Muscle of leg (tissue), 3 donors: ENCODE measurements at regions not wholly inside any gene's neighbourhood (a gene's known extent, or its start where the extent isn't known, plus 50 kb on each side); places are given as distances from the start of the nearest gene placed in this dataset.
"Not testable (repeated sequence)": the region's sequence is repeated elsewhere in the genome, so short reads cannot be mapped to it uniquely, and the experiment has no call there.

Experiments used
- DNase-seq: peaks from one replicate; pipeline ENCODE4 v3.0.0; 2013
- H3K27ac ChIP-seq: one replicate; pipeline ENCODE4 v1.5.1; 2013; ENCODE audit warnings: mild to moderate bottlenecking, low read length, control low read depth
- H3K27me3 ChIP-seq: one replicate; pipeline ENCODE4 v1.6.1; 2013; ENCODE audit warnings: low read length; ENCODE audit not compliant: control insufficient read depth, insufficient read depth
- H3K36me3 ChIP-seq: one replicate; pipeline ENCODE4 v1.6.1; 2013; ENCODE audit warnings: low read length; ENCODE audit not compliant: control insufficient read depth, insufficient read depth
- H3K4me1 ChIP-seq: one replicate; pipeline ENCODE4 v1.6.1; 2013; ENCODE audit warnings: low read length; ENCODE audit not compliant: control insufficient read depth, insufficient read depth
- H3K4me3 ChIP-seq: one replicate; pipeline ENCODE4 v1.5.1; 2013; ENCODE audit warnings: low read length, control low read depth
- H3K9me3 ChIP-seq: replicated peaks from 2 replicates; pipeline ENCODE4 v1.6.1; 2013; ENCODE audit warnings: low read depth, low read length; ENCODE audit not compliant: control insufficient read depth
- WGBS: methylation state at CpG from one replicate; pipeline ENCODE4 v1.1.5; 2013; ENCODE audit warnings: missing lambda C conversion rate; ENCODE audit not compliant: insufficient coverage; 5-methylcytosine and 5-hydroxymethylcytosine counted together

- WGBS = 37% methylated on average over 6 of the region's 12 CpGs
- no peaks in the 10 kb centered on the region for H3K27me3 ChIP-seq
Measured at GRCh38 chr14:106276326-106277267, 750.2 kb downstream of the TMEM121 start.

GRCh38 chr14:106277503-106277902, 751.1 kb downstream of the TMEM121 start:
- 15% methylated on average over 2 of the region's 3 CpGs for WGBS
- no peak overlapping the region for H3K27ac ChIP-seq
- no peak for DNase-seq
- H3K4me1 ChIP-seq = no peaks in the 10 kb centered on the region
- no peak overlapping the region for H3K4me3 ChIP-seq
- peaks cover 26% of the 10 kb centered on the region for H3K9me3 ChIP-seq
- no peaks in the 10 kb centered on the region for H3K27me3 ChIP-seq
- no peaks in the 10 kb centered on the region for H3K36me3 ChIP-seq

More at GRCh38 chr14:106276326-106277267, 750.2 kb downstream of the TMEM121 start:
- Histone ChIP-seq H3K9me3 (peaks cover 23% of the 10 kb centered on the region), H3K27ac (no peak overlapping the region), H3K4me1 (no peaks in the 10 kb centered on the region), H3K36me3 (no peaks in the 10 kb centered on the region), H3K4me3 (no peak overlapping the region)
- no peak for DNase-seq

GRCh38 chr14:106280876-106281275, 754.5 kb downstream of the TMEM121 start:
- DNase-seq = no peak
- Histone ChIP-seq H3K4me1 (no peaks in the 10 kb centered on the region), H3K27ac (no peak overlapping the region), H3K36me3 (no peaks in the 10 kb centered on the region), H3K4me3 (no peak overlapping the region), H3K27me3 (no peaks in the 10 kb centered on the region), H3K9me3 (peaks cover 23% of the 10 kb centered on the region)

- 77% methylated on average over 41 of the region's 41 CpGs for WGBS
- no peak for DNase-seq
- Histone ChIP-seq H3K4me1 (no peaks in the 10 kb centered on the region), H3K4me3 (no peak overlapping the region), H3K9me3 (peaks cover 33% of the 10 kb centered on the region), H3K36me3 (no peaks in the 10 kb centered on the region), H3K27me3 (no peaks in the 10 kb centered on the region), H3K27ac (no peak overlapping the region)
Measured at GRCh38 chr14:106286697-106287290, 760.4 kb downstream of the TMEM121 start.

GRCh38 chr14:106287506-106287905, 761.1 kb downstream of the TMEM121 start:
- no peak for DNase-seq
- H3K4me3 ChIP-seq = no peak overlapping the region
- WGBS = 78% methylated on average over 17 of the region's 29 CpGs
- H3K27me3 ChIP-seq = no peaks in the 10 kb centered on the region
- H3K36me3 ChIP-seq = no peaks in the 10 kb centered on the region
- peaks cover 32% of the 10 kb centered on the region for H3K9me3 ChIP-seq
- H3K27ac ChIP-seq = no peak overlapping the region
- H3K4me1 ChIP-seq = no peaks in the 10 kb centered on the region

DNA sequence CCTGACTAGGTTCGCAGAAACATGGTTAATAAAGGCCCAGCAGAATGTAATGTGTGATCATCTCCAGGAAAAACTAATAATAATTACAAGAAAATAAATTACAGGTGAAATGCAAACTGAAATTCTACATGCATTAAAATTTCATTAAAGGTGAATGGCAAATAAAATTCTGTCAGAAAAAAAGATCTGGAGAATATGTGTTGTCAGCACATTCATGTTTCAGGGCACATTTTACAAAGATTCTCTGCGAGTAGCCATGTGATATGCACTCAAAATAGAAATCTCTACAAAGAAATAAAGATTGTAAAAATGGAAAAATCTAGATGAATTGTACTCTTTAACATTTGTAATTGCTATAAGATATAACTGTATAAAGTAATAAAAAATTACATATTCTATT, 765.2 kb downstream of the TMEM121 start:
- no peaks in the 10 kb centered on the region for H3K4me1 ChIP-seq
- peaks cover 36% of the 10 kb centered on the region for H3K9me3 ChIP-seq
- no peaks in the 10 kb centered on the region for H3K27me3 ChIP-seq
- no peak overlapping the region for H3K4me3 ChIP-seq
- H3K27ac ChIP-seq = no peak overlapping the region
- no peak for DNase-seq
- H3K36me3 ChIP-seq = no peaks in the 10 kb centered on the region
- no CpG with 5 or more reads among the region's 2 CpGs for WGBS

- Histone ChIP-seq H3K27me3 (no peaks in the 10 kb centered on the region), H3K4me1 (no peaks in the 10 kb centered on the region), H3K27ac (no peak overlapping the region), H3K9me3 (peaks cover 20% of the 10 kb centered on the region), H3K4me3 (no peak overlapping the region), H3K36me3 (no peaks in the 10 kb centered on the region)
- WGBS = 0% methylated on average over 1 of the region's 1 CpG
- DNase-seq = no peak
Measured at GRCh38 chr14:106294324-106294723, 767.9 kb downstream of the TMEM121 start.

- not testable (repeated sequence) for H3K27ac ChIP-seq, H3K4me3 ChIP-seq, H3K4me1 ChIP-seq, H3K27me3 ChIP-seq, DNase-seq, H3K36me3 ChIP-seq
- 8% methylated on average over 1 of the region's 2 CpGs for WGBS
- H3K9me3 ChIP-seq = peaks cover 14% of the 10 kb centered on the region
Measured at GRCh38 chr14:106300951-106301510, 774.6 kb downstream of the TMEM121 start.

DNA sequence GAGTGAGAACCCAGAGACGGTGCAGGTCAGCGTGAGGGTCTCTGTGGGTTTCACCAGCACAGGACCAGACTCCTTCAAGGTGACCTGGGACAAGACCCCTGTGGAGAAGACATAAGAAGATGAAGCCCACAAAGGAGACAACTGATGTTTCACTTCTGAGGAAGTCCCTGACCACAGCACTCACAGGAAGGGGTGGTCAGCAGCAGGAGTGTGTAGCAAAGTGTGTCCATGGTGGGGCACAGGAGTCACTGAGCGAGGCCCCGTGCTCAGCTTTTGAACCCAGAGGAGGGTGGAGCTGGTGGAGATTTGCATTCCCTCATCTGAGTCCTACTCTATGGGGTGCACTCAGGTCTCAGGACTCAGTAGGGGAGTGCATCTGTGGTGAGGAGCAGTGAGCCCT, 775.2 kb downstream of the TMEM121 start:
- peaks cover 15% of the 10 kb centered on the region for H3K9me3 ChIP-seq
- WGBS = no CpG with 5 or more reads among the region's 4 CpGs
- DNase-seq, H3K27me3 ChIP-seq, H3K4me1 ChIP-seq, H3K27ac ChIP-seq, H3K4me3 ChIP-seq, H3K36me3 ChIP-seq: not testable (repeated sequence)

DNA sequence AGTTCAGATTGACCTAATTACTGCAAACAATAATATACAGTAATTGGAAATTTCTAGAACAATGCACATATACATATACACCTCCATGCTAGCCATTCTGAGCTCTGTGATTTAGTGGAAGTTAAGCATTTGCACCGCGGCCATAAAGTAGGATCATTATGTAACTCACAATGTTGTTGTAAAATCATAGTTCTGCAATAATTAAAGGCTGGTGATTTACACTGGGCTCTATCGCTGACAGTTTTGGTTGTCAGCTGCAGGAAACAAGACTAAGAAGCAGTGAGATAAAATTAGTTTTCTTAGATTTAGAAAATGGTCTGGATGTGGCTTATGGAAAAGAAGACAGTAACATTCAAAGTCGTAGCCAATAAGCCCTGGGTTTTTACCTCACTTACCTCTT, 776.3 kb downstream of the TMEM121 start:
- DNase-seq = no peak
- H3K9me3 ChIP-seq = peaks cover 19% of the 10 kb centered on the region

More for the DNA sequence above, 776.3 kb downstream of the TMEM121 start:
- no peaks in the 10 kb centered on the region for H3K36me3 ChIP-seq
- H3K27me3 ChIP-seq = no peaks in the 10 kb centered on the region
- H3K27ac ChIP-seq = no peak overlapping the region
- 33% methylated on average over 3 of the region's 4 CpGs for WGBS
- H3K4me1 ChIP-seq = no peaks in the 10 kb centered on the region
- no peak overlapping the region for H3K4me3 ChIP-seq
